PC-3 (cell line): ENCODE measurements at regions not wholly inside any gene's neighbourhood (a gene's known extent, or its start where the extent isn't known, plus 50 kb on each side); places are given as distances from the start of the nearest gene placed in this dataset.

Source experiments
- ATAC-seq: fragments of 200-7000 bp; cut with Tn5 transposase; 2 replicates; pipeline ENCODE4 v1.9.1; 2020; ENCODE audit warnings: mild to moderate bottlenecking, moderate library complexity
- BruUV-seq: library from RNA; stranded (reverse); fragments of 400-500 nt; replicated peaks from 2 replicates; lab custom pipeline; 2021; lab: Mats Ljungman, UMichigan
- CTCF ChIA-PET: fragments of 300-600 bp; sonication (Branson Sonifier 250); formaldehyde crosslinking; loops from one replicate; lab custom pipeline; 2022; ENCODE audit warnings: antibody characterized with exemption; lab: Charles Lee
- POLR2A ChIA-PET: fragments of 300-600 bp; sonication (Branson Sonifier 250); formaldehyde crosslinking; loops from one replicate; lab custom pipeline; 2022; ENCODE audit warnings: antibody characterized with exemption; ENCODE audit not compliant: unreplicated experiment; lab: Charles Lee
- DNase-seq: peaks from one replicate; pipeline ENCODE4 v3.0.0-alpha.2; 2015
- H2AFZ ChIP-seq: fragments of 300-600 bp; sonication (generic); 2 replicates; pipeline ENCODE4 v1.6.0; 2016; ENCODE audit warnings: antibody characterized with exemption, low read length
- H3F3A ChIP-seq: fragments of 300-600 bp; sonication (generic); one replicate; pipeline ENCODE4 v1.6.0; 2017; ENCODE audit warnings: antibody characterized with exemption, low read length, control low read depth, mild to moderate bottlenecking; ENCODE audit not compliant: unreplicated experiment
- H3K27ac ChIP-seq: fragments of 300-600 bp; sonication (generic); 2 replicates; pipeline ENCODE4 v1.5.1; 2016; ENCODE audit warnings: mild to moderate bottlenecking, low read length
- H3K27me3 ChIP-seq: fragments of 300-600 bp; sonication (generic); 2 replicates; pipeline ENCODE4 v1.6.1; 2016; ENCODE audit warnings: low read length, mixed read lengths
- H3K36me3 ChIP-seq: fragments of 300-600 bp; sonication (generic); 2 replicates; pipeline ENCODE4 v1.6.1; 2016; ENCODE audit warnings: low read depth, mixed run types, low read length, mixed read lengths
- H3K4me1 ChIP-seq: fragments of 300-600 bp; sonication (generic); 2 replicates; pipeline ENCODE4 v1.5.1; 2016; ENCODE audit warnings: low read length; ENCODE audit not compliant: insufficient read depth
- H3K4me2 ChIP-seq: fragments of 300-600 bp; sonication (generic); 2 replicates; pipeline ENCODE4 v1.6.0; 2016; ENCODE audit warnings: low read length
- H3K4me3 ChIP-seq: fragments of 300-600 bp; sonication (generic); 2 replicates; pipeline ENCODE4 v1.5.1; 2016; ENCODE audit warnings: mild to moderate bottlenecking, low read length, mixed read lengths
- H3K79me2 ChIP-seq: fragments of 300-600 bp; sonication (generic); 2 replicates; pipeline ENCODE4 v1.6.1; 2017; ENCODE audit warnings: low read length, mixed read lengths
- H3K9ac ChIP-seq: fragments of 300-600 bp; sonication (generic); 2 replicates; pipeline ENCODE4 v1.6.0; 2016; ENCODE audit warnings: mild to moderate bottlenecking, low read length
- H3K9me2 ChIP-seq: fragments of 300-600 bp; sonication (generic); replicated peaks from 2 replicates; pipeline ENCODE4 v1.6.1; 2016; ENCODE audit warnings: mixed run types, low read length, mixed read lengths
- H3K9me3 ChIP-seq: fragments of 300-600 bp; sonication (generic); 2 replicates; pipeline ENCODE4 v1.6.1; 2016; ENCODE audit warnings: low read length, mixed read lengths
- H4K20me1 ChIP-seq: fragments of 300-600 bp; sonication (generic); 2 replicates; pipeline ENCODE4 v1.6.1; 2016; ENCODE audit warnings: low read length, mixed read lengths
- EZH2 ChIP-seq: fragments of 300-600 bp; sonication (generic); IDR thresholded peaks from one replicate; pipeline ENCODE4 v1.6.1; 2017; ENCODE audit warnings: antibody characterized with exemption, mild to moderate bottlenecking, low read length; ENCODE audit not compliant: unreplicated experiment
- EZH2phosphoT487 ChIP-seq: fragments of 300-600 bp; sonication (generic); IDR thresholded peaks from 2 replicates; pipeline ENCODE4 v1.6.1; 2018; ENCODE audit warnings: mild to moderate bottlenecking, antibody characterized with exemption, low read length, borderline replicate concordance
- intact Hi-C: fragments of 100-400 bp; cut with micrococcal nuclease; formaldehyde crosslinking; loops from 2 replicates; pipeline ENCODE4 v1.9.0; 2023
- TF ChIP-seq, protein P1 (sequence below): fragments of 300-600 bp; sonication (generic); conservative IDR thresholded peaks from 2 replicates; pipeline ENCODE4 v1.5.1; 2017; ENCODE audit warnings: antibody characterized with exemption, low read depth, mild to moderate bottlenecking, low read length

DNA sequence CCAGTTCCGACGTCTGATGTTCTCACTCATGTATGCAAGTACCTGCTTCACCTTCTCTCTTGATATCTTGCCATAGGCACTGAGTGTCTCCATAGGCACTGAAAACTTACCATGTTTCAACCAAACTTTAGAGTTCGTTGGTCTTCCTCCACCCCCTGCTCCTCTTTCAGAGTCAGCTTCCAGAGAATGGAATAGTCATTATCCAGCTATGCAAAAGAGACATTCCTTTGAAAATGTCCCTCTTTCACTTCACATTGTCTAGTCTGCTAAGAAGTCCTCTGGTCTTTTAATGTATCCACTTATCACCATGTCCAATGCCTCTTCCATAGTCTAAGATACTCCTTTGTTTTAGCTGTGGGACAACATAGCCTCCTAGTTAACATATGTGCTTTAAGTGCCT, 566.0 kb upstream of the TENM3 start:
- BruUV-seq, result no TSS peak
- TF ChIP-seq EZH2phosphoT487, result no peak
- TF ChIP-seq, protein P1, sequence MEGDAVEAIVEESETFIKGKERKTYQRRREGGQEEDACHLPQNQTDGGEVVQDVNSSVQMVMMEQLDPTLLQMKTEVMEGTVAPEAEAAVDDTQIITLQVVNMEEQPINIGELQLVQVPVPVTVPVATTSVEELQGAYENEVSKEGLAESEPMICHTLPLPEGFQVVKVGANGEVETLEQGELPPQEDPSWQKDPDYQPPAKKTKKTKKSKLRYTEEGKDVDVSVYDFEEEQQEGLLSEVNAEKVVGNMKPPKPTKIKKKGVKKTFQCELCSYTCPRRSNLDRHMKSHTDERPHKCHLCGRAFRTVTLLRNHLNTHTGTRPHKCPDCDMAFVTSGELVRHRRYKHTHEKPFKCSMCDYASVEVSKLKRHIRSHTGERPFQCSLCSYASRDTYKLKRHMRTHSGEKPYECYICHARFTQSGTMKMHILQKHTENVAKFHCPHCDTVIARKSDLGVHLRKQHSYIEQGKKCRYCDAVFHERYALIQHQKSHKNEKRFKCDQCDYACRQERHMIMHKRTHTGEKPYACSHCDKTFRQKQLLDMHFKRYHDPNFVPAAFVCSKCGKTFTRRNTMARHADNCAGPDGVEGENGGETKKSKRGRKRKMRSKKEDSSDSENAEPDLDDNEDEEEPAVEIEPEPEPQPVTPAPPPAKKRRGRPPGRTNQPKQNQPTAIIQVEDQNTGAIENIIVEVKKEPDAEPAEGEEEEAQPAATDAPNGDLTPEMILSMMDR, result no peak
- TF ChIP-seq EZH2, result no peak
- no peak for DNase-seq
- intact Hi-C loops, result no loop called here
- Histone ChIP-seq H3K79me2 (no peaks in the 10 kb centered on the region), H3F3A (no peaks in the 10 kb centered on the region), H3K4me2 (no peak overlapping the region), H3K9me3 (no peaks in the 10 kb centered on the region), H3K36me3 (no peaks in the 10 kb centered on the region), H2AFZ (no peak overlapping the region), H3K9ac (no peak overlapping the region), H3K4me1 (no peaks in the 10 kb centered on the region), H3K9me2 (no peaks in the 10 kb centered on the region), H3K27me3 (no peaks in the 10 kb centered on the region), H3K27ac (no peak overlapping the region), H3K4me3 (no peak overlapping the region), H4K20me1 (no peaks in the 10 kb centered on the region)
- no peak for ATAC-seq
- CTCF ChIA-PET, result no interaction called here
- POLR2A ChIA-PET, result no interaction called here

DNA sequence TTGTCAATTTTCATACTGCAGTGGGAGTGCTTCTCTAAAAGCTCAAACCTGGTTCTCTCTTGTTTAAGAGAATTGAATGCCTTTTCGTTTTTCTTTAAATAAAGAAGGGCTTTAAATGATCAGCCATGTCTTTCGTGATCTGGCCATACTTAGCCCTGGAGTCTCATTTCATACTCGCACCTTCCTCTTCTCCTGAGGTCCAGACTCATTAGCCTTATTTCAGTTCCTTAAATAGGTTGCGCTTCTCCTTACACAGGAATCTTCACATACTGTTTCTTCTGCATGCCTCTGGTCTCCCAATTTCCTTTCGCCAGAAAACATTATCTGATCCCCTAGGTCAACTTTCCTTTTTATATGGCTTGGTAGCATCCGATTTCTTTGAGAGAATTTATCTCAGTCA, 565.6 kb upstream of the TENM3 start:
- no peak overlapping the region for H3K27ac ChIP-seq
- no peaks in the 10 kb centered on the region for H3K79me2 ChIP-seq
- intact Hi-C loops, result no loop called here
- H2AFZ ChIP-seq, result no peak overlapping the region
- no peaks in the 10 kb centered on the region for H4K20me1 ChIP-seq
- TF ChIP-seq EZH2 (no peak), EZH2phosphoT487 (no peak)
- TF ChIP-seq, protein P1, result no peak
- H3K9me2 ChIP-seq, result no peaks in the 10 kb centered on the region
- no peaks in the 10 kb centered on the region for H3K9me3 ChIP-seq
- ATAC-seq, result no peak
- ChIA-PET POLR2A (no interaction called here), CTCF (no interaction called here)
- BruUV-seq, result no TSS peak
- H3K36me3 ChIP-seq, result no peaks in the 10 kb centered on the region
- no peak overlapping the region for H3K4me3 ChIP-seq
- no peak overlapping the region for H3K9ac ChIP-seq
- no peak overlapping the region for H3K4me2 ChIP-seq
- H3K4me1 ChIP-seq, result no peaks in the 10 kb centered on the region
- no peaks in the 10 kb centered on the region for H3K27me3 ChIP-seq
- H3F3A ChIP-seq, result no peaks in the 10 kb centered on the region
- no peak for DNase-seq

DNA sequence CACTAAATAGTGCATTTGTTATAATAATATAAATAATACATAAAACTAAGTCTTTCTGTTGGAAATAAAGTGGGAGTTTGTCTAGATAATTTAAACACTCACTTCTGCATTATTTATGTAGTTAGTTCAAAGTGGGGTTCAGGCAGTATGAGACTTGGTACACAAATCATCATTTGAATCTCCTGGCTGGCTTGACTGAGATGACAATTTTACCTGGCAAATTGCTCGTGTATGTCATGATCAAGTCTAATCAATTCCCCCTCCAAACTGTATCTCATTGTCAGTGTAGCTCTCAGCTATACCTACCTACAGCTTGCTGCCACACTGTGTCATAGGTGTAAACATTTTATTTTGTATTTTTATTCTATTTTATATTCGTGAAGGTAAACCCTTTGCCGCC, 563.4 kb upstream of the TENM3 start:
- ChIA-PET POLR2A (no interaction called here), CTCF (no interaction called here)
- H3K9me2 ChIP-seq, result no peaks in the 10 kb centered on the region
- H3K9ac ChIP-seq, result no peak overlapping the region
- no peaks in the 10 kb centered on the region for H3K27me3 ChIP-seq
- H3F3A ChIP-seq, result no peaks in the 10 kb centered on the region
- TF ChIP-seq, protein P1, result no peak
- TF ChIP-seq EZH2, result no peak
- TF ChIP-seq EZH2phosphoT487, result no peak
- H2AFZ ChIP-seq, result no peak overlapping the region
- no peak overlapping the region for H3K27ac ChIP-seq
- H3K4me1 ChIP-seq, result no peaks in the 10 kb centered on the region
- intact Hi-C loops, result no loop called here
- H3K36me3 ChIP-seq, result no peaks in the 10 kb centered on the region
- no TSS peak for BruUV-seq
- no peak for DNase-seq
- H4K20me1 ChIP-seq, result no peaks in the 10 kb centered on the region
- no peak overlapping the region for H3K4me2 ChIP-seq
- no peaks in the 10 kb centered on the region for H3K79me2 ChIP-seq
- no peaks in the 10 kb centered on the region for H3K9me3 ChIP-seq
- no peak overlapping the region for H3K4me3 ChIP-seq
- no peak for ATAC-seq
